ENCODE measurements at regions not wholly inside any gene's neighbourhood (a gene's known extent, or its start where the extent isn't known, plus 50 kb on each side); places are given as distances from the start of the nearest gene placed in this dataset.

DNA sequence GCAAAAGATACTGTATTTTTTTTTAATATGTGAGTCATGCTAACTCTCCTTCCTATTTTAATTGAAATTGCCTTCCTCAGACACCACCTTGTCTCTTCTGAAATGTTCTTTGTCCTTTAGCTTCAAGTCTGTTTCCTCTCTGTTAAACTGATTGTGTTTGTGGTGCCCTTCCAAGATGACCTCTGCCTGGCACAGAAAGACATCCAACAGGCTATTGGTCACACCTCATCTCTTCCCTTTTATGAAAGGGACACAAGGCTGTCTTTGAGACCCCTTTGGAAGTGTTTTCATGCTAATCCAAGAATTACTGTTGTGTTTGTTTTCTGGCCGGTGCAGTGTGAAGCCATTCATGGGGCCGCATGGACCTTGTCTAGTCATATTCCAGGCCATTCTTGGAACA, 94.0 kb upstream of the PIK3C3 start:
- DNase-seq: no peak
- no peak overlapping the region for H3K4me3 ChIP-seq (ENCODE audit: insufficient read depth, low read depth, low read length)
- H3K27me3 ChIP-seq (ENCODE audit: control insufficient read depth, insufficient read depth, low read length): no peaks in the 10 kb centered on the region
- no peaks in the 10 kb centered on the region for H3K36me3 ChIP-seq (replicated peaks; ENCODE audit: control insufficient read depth, insufficient read depth, low read length)

GRCh38 chr18:41858761-41859555, 96.1 kb upstream of the PIK3C3 start:
- Histone ChIP-seq H3K27me3 (ENCODE audit: control insufficient read depth, insufficient read depth, low read length) (no peaks in the 10 kb centered on the region), H3K36me3 (replicated peaks; ENCODE audit: control insufficient read depth, insufficient read depth, low read length) (no peaks in the 10 kb centered on the region), H3K4me3 (ENCODE audit: insufficient read depth, low read depth, low read length) (no peak overlapping the region)
- DNase-seq: no peak

- DNase-seq: no peak
- H3K27me3 ChIP-seq (ENCODE audit: control insufficient read depth, insufficient read depth, low read length): no peaks in the 10 kb centered on the region
- no peaks in the 10 kb centered on the region for H3K36me3 ChIP-seq (replicated peaks; ENCODE audit: control insufficient read depth, insufficient read depth, low read length)
- H3K4me3 ChIP-seq (ENCODE audit: insufficient read depth, low read depth, low read length): no peak overlapping the region
Observed at GRCh38 chr18:41853280-41853679, 101.8 kb upstream of the PIK3C3 start.

- Histone ChIP-seq H3K36me3 (replicated peaks; ENCODE audit: control insufficient read depth, insufficient read depth, low read length) (no peaks in the 10 kb centered on the region), H3K4me3 (ENCODE audit: insufficient read depth, low read depth, low read length) (no peak overlapping the region), H3K27me3 (ENCODE audit: control insufficient read depth, insufficient read depth, low read length) (no peaks in the 10 kb centered on the region)
- no peak for DNase-seq
Observed at GRCh38 chr18:41850781-41851180, 104.3 kb upstream of the PIK3C3 start.

DNA sequence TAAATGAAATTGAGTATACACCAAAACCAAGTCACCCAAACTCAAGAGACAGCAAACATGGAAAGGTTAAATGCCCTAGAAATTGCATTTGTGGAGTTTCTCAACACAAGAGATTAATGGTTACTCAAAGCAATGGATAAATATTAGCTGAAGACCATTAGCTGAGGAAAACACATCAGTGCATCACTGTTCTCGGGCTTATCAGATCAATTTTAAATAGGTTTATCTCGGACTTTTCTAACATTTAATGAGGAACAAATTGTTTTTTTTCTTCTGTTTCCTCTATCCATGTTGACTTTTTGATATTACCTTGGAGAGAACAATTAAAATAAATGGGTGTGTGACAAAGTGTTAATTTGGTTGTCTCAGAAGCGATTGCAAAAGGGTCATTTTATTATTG, 105.4 kb upstream of the PIK3C3 start:
- DNase-seq: no peak
- no peaks in the 10 kb centered on the region for H3K27me3 ChIP-seq (ENCODE audit: control insufficient read depth, insufficient read depth, low read length)
- no peak overlapping the region for H3K4me3 ChIP-seq (ENCODE audit: insufficient read depth, low read depth, low read length)
- H3K36me3 ChIP-seq (replicated peaks; ENCODE audit: control insufficient read depth, insufficient read depth, low read length): no peaks in the 10 kb centered on the region

- no peak overlapping the region for H3K4me3 ChIP-seq (ENCODE audit: insufficient read depth, low read depth, low read length)
- H3K27me3 ChIP-seq (ENCODE audit: control insufficient read depth, insufficient read depth, low read length): no peaks in the 10 kb centered on the region
- no peaks in the 10 kb centered on the region for H3K36me3 ChIP-seq (replicated peaks; ENCODE audit: control insufficient read depth, insufficient read depth, low read length)
- no peak for DNase-seq
Observed at GRCh38 chr18:41845563-41845962, 109.5 kb upstream of the PIK3C3 start.

- Histone ChIP-seq H3K27me3 (ENCODE audit: control insufficient read depth, insufficient read depth, low read length) (no peaks in the 10 kb centered on the region), H3K4me3 (ENCODE audit: insufficient read depth, low read depth, low read length) (no peak overlapping the region), H3K36me3 (replicated peaks; ENCODE audit: control insufficient read depth, insufficient read depth, low read length) (no peaks in the 10 kb centered on the region)
- DNase-seq: no peak
Observed at GRCh38 chr18:41842886-41843285, 112.1 kb upstream of the PIK3C3 start.

GRCh38 chr18:41829647-41830516, 125.2 kb upstream of the PIK3C3 start:
- H3K4me3 ChIP-seq (ENCODE audit: insufficient read depth, low read depth, low read length): no peak overlapping the region
- no peak for DNase-seq
- H3K36me3 ChIP-seq (replicated peaks; ENCODE audit: control insufficient read depth, insufficient read depth, low read length): no peaks in the 10 kb centered on the region
- H3K27me3 ChIP-seq (ENCODE audit: control insufficient read depth, insufficient read depth, low read length): no peaks in the 10 kb centered on the region

DNA sequence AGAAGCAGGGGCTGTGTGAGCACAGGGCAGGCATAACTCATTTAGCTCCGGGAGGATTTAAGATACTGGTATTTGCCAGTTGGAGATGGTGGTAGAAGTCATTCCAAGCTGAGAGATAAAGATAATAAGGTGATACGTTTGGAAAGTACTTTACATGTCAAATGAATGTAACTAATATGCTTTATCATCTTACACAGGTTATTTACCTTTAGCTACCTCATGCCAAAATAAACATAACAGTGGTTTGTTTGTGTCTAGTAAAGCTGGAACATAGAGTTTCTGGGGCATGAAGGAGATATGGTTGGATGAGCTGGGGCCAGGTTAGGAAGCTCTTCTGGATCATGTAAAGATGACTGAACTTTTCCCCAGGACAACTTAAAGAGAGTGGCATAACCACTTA, 126.9 kb upstream of the PIK3C3 start:
- H3K4me3 ChIP-seq (ENCODE audit: insufficient read depth, low read depth, low read length): no peak overlapping the region
- DNase-seq: no peak
- no peaks in the 10 kb centered on the region for H3K27me3 ChIP-seq (ENCODE audit: control insufficient read depth, insufficient read depth, low read length)
- no peaks in the 10 kb centered on the region for H3K36me3 ChIP-seq (replicated peaks; ENCODE audit: control insufficient read depth, insufficient read depth, low read length)

DNA sequence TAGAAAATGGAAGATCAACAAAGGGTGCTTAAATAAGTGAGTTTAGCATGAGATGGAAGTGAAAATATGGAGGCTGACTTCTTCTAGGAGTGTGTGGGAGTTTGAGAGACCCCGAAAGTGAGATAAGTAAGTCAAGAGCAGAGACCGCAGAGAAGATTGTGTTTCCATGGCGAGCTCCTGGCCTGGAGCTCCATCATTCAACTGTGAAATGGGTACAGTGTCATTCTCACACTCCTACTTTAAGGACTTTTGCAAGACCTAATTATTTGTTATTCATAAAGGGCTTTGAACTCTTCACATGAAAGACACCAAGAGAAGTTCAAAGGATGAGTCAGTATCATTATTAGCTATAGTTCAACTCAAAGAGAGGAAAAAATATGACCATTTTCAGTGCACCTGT, 134.2 kb upstream of the PIK3C3 start:
- no peaks in the 10 kb centered on the region for H3K36me3 ChIP-seq (replicated peaks; ENCODE audit: control insufficient read depth, insufficient read depth, low read length)
- no peak for DNase-seq
- no peak overlapping the region for H3K4me3 ChIP-seq (ENCODE audit: insufficient read depth, low read depth, low read length)
- H3K27me3 ChIP-seq (ENCODE audit: control insufficient read depth, insufficient read depth, low read length): no peaks in the 10 kb centered on the region; the same call in 1 of the 2 replicates

GRCh38 chr18:41818381-41819355, 136.4 kb upstream of the PIK3C3 start:
- DNase-seq: no peak
- Histone ChIP-seq H3K27me3 (ENCODE audit: control insufficient read depth, insufficient read depth, low read length) (no peaks in the 10 kb centered on the region; the same call in 1 of the 2 replicates), H3K36me3 (replicated peaks; ENCODE audit: control insufficient read depth, insufficient read depth, low read length) (no peaks in the 10 kb centered on the region), H3K4me3 (ENCODE audit: insufficient read depth, low read depth, low read length) (no peak overlapping the region)

DNA sequence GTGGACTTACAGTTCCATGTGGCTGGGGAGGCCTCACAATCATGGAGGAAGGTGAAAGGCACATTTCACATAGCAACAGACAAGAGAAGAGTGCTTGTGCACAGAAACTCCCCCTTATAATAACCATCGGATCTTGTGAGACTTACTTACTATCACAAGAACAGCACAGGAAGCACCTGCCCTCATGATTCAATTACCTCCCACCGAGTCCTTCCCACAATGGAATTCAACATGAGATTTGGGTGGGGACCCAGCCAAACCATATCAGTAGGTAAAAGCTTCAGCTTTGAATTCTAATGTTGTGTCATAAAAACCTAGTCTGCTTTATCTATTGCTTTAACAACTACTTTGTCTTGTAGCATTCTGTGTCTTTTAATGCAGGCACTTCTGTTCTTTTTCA, 140.4 kb upstream of the PIK3C3 start:
- H3K27me3 ChIP-seq (ENCODE audit: control insufficient read depth, insufficient read depth, low read length): no peaks in the 10 kb centered on the region; the same call in 1 of the 2 replicates
- DNase-seq: no peak
- no peak overlapping the region for H3K4me3 ChIP-seq (ENCODE audit: insufficient read depth, low read depth, low read length)

DNA sequence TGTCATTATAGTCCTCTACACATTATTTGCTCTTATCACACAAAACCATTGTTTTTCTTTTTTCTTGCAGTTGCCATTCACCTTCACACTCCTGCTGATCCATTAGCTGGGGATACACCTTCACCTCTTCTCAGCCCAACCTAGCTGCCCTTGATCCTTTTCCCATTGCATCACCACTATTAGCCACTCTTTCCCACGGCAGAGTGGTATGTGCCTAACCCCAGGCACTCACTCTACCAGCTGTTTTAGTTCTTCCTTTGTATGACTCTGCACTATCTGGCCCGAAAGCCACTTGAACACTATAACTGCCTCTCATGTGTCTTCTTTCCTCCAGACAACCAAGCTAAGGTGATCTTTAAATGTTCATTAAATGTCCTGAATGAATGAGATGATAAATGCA, 145.4 kb upstream of the PIK3C3 start:
- H3K27me3 ChIP-seq (ENCODE audit: control insufficient read depth, insufficient read depth, low read length): no peaks in the 10 kb centered on the region
- no peak for DNase-seq
- no peaks in the 10 kb centered on the region for H3K36me3 ChIP-seq (replicated peaks; ENCODE audit: control insufficient read depth, insufficient read depth, low read length)
- no peak overlapping the region for H3K4me3 ChIP-seq (ENCODE audit: insufficient read depth, low read depth, low read length)

More for the DNA sequence above, 140.4 kb upstream of the PIK3C3 start:
- no peaks in the 10 kb centered on the region for H3K36me3 ChIP-seq (replicated peaks; ENCODE audit: control insufficient read depth, insufficient read depth, low read length)

DNA sequence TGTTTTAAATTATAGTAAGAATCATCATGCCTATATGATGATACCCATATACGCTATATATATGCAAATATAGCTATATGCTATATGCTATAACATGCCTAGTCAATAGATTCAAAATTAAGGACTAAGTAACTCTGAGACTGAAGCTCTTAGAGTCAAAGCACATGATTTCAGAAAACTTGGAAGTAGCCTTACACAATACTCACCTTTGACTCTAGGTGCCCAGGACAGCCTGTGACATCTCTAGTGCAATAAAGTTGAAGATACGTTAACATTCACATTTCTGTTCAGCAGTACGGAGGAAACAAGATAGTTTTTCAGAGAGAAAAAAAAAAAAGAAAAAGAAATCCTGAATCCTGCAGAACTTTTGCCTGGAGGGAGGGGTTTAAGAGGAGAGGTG, 149.7 kb upstream of the PIK3C3 start:
- no peak overlapping the region for H3K4me3 ChIP-seq (ENCODE audit: insufficient read depth, low read depth, low read length)
- H3K36me3 ChIP-seq (replicated peaks; ENCODE audit: control insufficient read depth, insufficient read depth, low read length): no peaks in the 10 kb centered on the region
- H3K27me3 ChIP-seq (ENCODE audit: control insufficient read depth, insufficient read depth, low read length): no peaks in the 10 kb centered on the region
- no peak for DNase-seq
